KBM-7 (cell line): ENCODE measurements at regions not wholly inside any gene's neighbourhood (a gene's known extent, or its start where the extent isn't known, plus 50 kb on each side); places are given as distances from the start of the nearest gene placed in this dataset.

Experiments used
- DNase-seq: peaks from one replicate; pipeline ENCODE4 v3.0.0-alpha.2; 2015
- in situ Hi-C: fragments of 300-500 bp; cut with MboI; formaldehyde crosslinking; loops from 2 replicates; pipeline ENCODE4 v1.14.3; 2020; ENCODE audit warnings: low sequenced_read_pairs, low pct_unique_long_range_greater_than_20kb, mixed read lengths

- DNase-seq, result no peak
- in situ Hi-C loops, result no loop called here
These were observed 322.3 kb downstream of the GBE1 start for GRCh38 chr3:81439108-81439507.

DNA sequence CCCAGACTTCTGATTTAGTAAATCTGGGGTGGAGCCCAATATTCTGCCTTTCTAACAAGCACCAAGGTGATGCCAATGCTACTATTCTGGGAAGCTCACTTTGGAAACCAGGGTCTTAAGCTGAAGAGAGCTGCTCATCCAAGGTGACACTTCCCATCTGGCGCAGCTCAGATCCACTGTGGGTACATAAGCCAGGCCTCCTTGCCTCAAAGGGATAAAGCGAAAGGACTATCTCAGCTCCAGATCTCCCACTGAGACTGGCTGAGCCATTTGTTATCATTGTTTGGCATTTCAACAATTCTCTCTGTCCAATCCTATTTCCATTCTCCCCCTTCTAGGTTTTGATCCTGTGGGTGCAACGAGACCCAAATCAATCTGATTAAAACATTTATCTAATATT is 323.8 kb downstream of the GBE1 start:
- in situ Hi-C loops, result no loop called here
- no peak for DNase-seq

- DNase-seq, result no peak
- in situ Hi-C loops, result no loop called here
These were observed 325.3 kb downstream of the GBE1 start for GRCh38 chr3:81436182-81436581.

DNA sequence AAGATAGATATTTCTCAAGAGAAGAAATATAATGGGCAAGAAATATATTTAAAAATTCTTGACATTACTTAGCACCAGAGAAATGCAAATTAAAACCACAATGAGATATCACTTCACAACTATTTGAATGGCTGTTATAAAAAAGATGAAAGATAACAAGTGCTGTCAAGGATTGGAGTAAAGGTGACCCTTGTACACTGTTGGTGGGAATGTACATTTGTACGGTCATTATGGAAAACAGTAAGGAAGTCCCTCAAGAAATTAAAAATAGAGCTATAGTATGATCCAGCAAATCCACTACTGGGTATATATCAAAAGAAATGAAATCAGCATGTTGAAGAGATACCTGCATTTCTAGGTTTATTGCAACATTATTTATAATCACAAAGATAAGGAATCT is 326.4 kb downstream of the GBE1 start:
- DNase-seq, result no peak
- in situ Hi-C loops, result no loop called here

DNA sequence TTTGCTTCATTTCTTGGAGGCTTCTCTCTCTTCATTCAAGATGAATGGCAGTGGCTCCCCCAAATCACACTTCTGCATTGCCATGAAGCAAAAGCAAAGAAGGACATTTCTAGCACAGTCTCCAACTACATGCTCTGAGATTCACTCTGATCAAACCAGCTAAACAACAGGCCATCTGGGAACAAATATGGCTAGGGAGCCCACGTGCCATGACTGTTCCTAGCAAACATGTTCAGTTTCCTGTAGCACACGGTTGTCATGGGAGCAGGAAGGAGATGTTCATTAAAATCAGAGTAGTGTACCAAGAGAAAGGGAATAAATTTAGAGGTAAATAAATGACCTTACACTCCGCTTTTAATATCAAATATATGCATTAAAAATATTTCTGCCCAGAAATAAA is 327.3 kb downstream of the GBE1 start:
- in situ Hi-C loops, result no loop called here
- DNase-seq, result no peak

- in situ Hi-C loops, result no loop called here
These were observed 327.8 kb downstream of the GBE1 start for GRCh38 chr3:81433675-81434074.

DNA sequence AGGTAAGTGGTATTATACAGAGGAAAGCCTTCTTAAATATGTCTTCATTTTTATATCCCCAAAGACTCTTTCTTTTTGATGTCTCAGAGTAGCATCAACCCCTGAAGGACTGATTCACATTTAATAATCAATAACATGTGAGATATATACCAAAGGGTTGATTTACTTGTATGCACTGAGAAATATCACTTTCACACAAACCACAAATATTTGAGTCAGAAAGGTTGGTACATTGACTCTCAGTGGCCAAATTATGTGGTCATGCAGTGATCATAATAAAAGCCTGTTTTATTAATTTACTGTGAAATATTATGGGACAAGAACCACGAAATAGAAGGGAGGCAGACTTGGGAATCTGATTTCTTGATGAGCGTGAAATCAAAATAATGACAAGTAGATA is 329.0 kb downstream of the GBE1 start:
- in situ Hi-C loops, result no loop called here
- DNase-seq, result no peak

More at GRCh38 chr3:81433675-81434074, 327.8 kb downstream of the GBE1 start:
- DNase-seq, result no peak

- DNase-seq, result no peak
- in situ Hi-C loops, result no loop called here
These were observed 334.4 kb downstream of the GBE1 start for GRCh38 chr3:81426826-81427577.

GRCh38 chr3:81425198-81425868 is 336.1 kb downstream of the GBE1 start:
- DNase-seq, result no peak
- in situ Hi-C loops, result no loop called here

DNA sequence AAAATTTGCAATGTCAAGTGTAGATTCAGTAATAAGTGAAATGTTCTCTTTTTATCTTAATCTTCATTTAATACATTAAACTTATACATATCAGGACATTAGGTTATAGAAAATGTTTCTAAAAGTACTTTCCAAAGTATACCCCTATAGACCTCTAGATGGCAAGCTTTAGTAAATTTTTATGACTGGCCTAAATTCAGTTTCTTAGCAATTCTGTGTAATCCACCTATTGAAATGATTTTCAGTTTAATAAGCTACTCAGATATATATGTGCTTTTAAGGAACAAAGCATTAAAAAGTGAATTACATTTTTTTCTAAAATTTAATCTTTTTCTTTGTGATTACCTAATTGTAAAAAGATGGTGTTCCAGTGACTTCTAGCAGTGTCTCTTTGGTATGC is 342.2 kb downstream of the GBE1 start:
- peak; percentile 10 for DNase-seq
- in situ Hi-C loops, result no loop called here

DNA sequence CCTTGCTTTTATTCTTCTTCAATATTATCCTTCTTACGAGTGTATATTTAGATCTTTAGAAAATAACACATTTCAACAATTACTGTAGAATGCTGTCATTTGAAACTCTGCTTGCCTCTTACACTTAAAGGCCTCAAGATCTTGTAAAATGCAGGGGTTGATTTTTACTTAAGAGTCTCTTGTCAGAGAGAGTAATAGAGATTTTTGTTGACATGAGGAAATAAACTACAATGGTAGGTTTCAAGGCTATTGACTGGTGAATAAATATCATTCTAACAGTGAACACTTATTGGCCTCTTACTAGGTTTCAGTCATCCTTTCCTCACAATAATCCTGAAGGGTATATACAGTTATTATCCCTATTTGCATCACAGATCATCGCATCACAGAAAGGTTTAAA is 344.6 kb downstream of the GBE1 start:
- in situ Hi-C loops, result no loop called here
- DNase-seq, result no peak

- in situ Hi-C loops, result no loop called here
These were observed 355.1 kb downstream of the GBE1 start for GRCh38 chr3:81406318-81406717.

DNA sequence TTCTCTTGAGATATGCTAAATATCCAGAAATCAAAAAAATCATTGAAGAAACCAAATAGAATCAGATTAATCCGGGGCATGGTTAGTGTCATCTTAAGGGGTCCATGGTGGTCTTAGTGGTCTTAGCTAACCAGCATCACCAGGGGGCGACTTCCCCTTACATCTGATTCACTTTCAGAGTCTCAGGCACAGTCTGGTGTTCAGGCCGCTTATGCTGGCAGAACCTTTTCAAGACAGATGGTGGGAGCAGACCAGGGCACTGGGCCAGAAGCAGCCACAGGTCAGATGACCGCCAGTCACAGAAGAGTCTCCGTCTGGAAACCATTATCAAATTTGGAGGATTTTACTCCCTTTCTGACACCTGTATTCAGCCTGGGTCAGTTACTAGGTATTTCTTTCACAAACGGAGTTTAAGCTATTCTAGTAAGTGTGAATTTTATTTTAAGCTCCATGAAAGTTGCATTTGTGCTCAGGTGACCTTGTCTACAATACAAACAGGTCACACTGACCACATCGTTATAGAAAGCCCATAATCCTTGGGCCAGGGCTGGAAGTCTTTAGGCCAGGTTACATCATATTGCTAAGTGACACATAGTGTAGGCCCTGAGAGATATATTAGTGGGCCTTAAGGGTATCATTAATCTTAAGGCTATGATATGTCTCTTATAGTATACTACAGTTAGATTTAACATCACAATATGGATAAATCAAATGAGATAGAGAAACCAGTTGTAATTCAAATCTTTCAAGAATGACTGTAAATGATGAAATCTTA is 365.5 kb downstream of the GBE1 start:
- in situ Hi-C loops, result no loop called here
- DNase-seq, result no peak

More at GRCh38 chr3:81406318-81406717, 355.1 kb downstream of the GBE1 start:
- no peak for DNase-seq

DNA sequence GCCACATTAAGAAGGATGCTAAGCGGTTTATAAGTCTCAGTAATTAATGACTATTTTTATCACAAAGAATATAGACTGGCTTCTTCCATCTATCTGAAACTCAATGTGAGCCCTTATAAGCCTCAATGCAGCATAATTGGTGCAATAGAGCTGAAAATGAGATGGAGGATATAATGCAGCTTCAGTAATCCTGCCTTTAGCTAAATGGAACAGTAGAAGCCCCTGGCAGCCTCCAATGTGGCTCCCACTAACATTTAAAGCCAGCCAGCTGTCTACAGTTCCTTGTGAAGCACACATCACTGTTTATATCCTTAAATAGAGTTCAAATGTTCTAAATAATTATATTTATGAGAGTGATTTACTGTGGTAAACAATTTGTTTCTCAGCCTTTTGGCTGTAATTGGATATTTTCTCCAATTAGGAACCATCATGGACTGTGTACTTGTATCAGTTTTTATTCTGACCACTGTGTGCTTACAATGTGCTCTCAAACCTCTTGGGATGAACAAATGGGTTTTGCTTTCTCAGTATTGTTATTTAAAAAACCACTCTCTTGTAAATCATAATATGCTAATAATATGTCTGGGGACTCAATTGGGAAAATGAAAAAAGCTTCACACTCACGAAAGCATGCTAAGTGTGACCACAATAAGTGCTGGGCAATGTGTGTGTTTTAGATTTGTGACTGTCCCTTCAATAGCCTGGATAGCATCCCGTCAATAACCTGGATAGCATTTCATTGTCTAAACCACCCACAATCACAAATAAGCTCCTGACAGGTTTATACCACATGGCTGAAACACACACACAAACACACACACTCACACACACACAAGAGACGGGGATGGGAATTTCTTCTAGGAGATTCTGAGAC is 366.6 kb downstream of the GBE1 start:
- in situ Hi-C loops, result no loop called here
- DNase-seq, result no peak

DNA sequence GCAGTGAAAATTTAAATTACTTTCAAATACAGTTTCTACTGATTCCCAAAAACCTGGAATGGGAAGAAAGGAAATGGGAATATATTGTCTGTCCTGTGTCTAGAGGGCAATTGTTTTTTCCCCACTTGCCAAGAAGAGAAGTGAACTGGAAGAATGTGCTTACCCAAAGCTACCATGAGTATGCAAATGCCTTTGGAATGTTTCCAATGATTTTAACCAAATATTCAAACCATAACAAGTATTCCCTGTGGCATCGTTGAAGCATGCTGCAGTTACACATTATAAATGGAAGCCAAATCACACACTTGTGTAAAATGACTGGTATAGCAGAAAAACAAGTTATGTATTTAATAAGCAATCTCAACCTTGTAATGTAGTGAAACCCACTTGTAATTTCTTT is 368.2 kb downstream of the GBE1 start:
- DNase-seq, result no peak
- in situ Hi-C loops, result no loop called here

- in situ Hi-C loops, result no loop called here
- no peak for DNase-seq
These were observed 370.6 kb downstream of the GBE1 start for GRCh38 chr3:81390796-81391195.

DNA sequence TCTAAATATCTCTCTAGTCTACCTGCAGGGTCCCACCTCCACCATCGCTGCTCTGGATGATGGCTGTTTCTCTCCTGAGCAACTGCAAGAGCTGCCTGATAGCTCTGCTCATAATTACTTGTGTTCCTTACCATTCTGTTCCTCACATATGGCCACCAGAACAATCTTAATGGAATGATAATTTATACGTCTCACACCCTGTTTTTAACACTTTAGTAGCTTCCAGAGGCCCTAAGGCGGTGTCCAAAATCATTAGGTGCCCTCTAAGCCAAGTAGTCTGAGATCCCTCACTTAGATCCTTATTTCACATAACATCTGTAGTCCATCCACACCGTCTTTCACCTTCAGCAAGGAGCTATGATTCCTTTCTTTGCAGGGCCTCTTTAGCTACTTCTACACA is 373.3 kb downstream of the GBE1 start:
- in situ Hi-C loops, result no loop called here
- no peak for DNase-seq

DNA sequence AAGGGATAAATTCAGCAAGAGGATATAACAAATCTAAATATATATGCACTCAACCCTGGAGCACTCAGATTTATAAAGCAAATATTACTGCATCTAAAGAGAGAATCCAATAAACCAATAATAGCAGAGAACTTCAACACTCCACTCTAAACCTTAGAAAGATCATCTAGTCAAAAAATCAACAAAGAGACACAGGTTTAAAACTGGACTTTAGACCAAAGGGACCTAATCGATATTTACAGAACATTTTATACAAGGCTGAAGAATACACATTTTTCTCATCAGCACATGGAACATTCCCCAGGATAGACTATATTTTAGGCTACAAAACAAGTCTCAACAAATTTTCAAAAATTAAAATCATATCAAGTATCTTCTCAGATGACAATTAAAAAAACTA is 379.0 kb downstream of the GBE1 start:
- in situ Hi-C loops, result no loop called here
- no peak for DNase-seq

- in situ Hi-C loops, result no loop called here
- DNase-seq, result no peak
These were observed 381.2 kb downstream of the GBE1 start for GRCh38 chr3:81380234-81380633.
